GDM1 (cell line): ENCODE measurements at regions not wholly inside any gene's neighbourhood (a gene's known extent, or its start where the extent isn't known, plus 50 kb on each side); places are given as distances from the start of the nearest gene placed in this dataset.
"Not testable (repeated sequence)": the region's sequence is repeated elsewhere in the genome, so short reads cannot be mapped to it uniquely, and the experiment has no call there.

Experiments used
- DNase-seq: peaks from one replicate; lab custom pipeline; 2025; lab: John Stamatoyannopoulos, UW

DNA sequence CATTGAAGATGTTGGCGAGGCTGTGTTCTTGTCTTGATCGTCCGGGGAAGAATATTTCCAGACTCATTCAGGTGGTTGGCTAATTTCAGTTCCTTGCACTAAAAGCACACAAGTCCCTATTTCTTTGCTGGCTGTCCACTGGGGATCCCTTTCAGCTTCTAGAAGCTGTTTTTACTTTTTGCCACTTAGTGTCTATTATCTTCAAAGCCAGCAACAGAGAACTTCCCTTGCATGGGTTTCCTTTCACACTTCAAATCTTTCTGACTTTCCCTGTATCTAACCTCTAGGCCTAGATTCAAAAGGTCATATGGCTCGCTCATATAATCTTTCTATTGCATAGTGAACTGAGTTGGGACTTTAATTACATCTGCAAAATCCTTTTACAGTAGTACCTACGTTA lies 215.3 kb upstream of the PCDH9 start:
- no peak for DNase-seq

DNA sequence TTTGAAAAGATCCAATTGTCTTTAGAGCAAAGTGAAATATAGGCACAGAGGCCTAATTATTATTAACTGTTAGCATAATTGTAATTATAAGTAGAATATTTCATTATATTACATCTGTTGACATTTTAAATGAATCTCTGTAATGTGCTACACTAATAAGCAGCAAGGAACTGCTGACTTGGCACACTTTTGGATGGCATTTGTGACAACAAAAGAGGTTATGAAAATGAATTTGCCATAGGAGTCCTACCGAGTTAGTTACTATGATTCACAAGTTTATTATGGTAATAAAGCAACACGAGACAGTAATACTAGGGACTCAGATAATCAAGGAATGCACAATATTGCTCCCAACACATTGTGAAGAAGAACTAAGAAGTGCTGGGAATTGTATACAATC lies 213.8 kb upstream of the PCDH9 start:
- DNase-seq = no peak

DNA sequence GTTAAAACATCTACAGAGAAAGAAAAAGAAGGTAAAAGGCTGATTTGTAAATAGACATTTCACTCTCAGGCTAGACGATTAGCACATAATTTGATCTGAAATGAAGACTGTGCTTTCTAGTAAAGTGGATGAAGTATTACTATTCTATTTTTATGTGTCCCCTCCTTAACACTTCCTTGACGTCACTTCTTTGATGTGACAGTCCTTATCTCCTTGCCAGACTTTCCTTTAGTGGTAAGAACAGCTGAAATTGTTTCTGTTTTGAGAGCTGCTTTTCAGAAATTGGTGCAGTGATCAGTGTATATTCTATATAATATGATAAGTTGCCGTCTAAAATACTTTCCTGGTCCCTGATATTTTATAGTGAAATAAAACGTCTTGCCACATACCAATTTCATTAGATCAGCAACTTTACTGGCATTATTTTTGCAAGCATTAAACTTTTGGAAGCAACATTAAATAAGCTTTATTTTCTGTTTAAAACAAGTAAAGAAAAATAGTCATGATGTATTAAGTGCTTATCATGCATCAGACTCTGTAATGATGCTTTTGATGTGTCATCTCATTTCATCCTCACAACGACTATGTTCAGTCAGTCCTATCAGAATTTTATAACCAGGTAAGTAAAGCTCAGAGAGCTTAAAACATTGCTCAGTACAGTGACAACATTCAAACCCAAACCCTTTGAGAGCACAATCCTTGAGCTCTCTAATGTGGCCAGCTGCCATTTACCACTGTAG lies 210.3 kb upstream of the PCDH9 start:
- DNase-seq = no peak

DNA sequence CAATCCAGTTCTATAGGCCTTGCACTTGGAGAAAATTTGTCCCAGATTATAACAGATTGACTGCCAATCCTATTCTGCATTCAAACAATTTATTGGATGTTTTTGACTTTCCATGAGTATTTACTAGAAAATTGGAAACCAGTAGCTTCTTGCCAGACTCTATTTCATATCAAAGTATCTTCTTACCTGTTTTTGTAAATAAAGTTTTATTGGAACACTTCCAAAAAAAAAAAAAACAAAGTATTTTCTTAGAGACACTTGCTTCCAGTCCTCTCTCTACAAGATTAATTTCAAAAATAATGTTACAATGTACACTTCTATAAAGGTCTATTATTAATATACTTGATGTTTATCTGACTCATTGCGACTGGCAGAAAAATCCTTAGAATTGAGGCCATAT lies 209.2 kb upstream of the PCDH9 start:
- no peak for DNase-seq

- no peak for DNase-seq
These were observed 208.3 kb upstream of the PCDH9 start for GRCh38 chr13:67438465-67438864.

DNA sequence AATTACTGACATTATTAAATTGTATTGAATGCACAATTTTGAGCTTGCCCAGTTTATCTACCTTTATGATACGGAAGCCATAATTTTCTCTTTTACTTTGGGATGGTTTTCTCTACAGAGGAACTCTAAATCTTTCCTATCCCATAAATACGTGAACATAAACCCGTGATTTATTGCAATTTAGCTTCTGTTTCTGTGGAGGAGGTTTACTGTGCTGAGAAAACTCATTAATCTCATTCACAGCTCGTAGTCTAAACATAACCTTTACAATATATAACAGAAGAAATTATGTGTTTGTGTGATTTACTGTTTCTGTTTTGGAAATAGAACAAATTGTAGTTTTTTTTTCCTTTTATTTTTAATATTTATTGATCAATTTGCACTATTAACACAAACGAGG lies 207.1 kb upstream of the PCDH9 start:
- no peak for DNase-seq

DNA sequence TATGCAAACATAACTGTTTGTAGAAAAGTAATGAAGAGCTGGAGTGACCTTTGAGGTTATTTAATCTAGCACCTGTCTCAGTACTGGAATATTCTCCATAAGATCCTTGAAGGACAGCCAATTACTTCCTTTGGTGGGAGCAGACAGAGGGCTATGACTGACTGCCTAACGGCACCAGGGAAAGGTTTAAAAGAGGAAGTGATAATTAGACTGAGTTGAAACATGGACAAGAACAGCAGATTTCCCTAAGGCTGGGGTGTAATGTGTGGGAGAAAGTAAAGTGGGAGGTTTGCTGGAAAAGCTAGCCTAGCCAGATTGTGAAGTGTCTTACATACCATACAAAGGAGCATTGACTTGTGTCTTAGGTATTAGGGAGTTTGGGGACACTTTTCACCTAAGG lies 191.3 kb upstream of the PCDH9 start:
- no peak for DNase-seq

GRCh38 chr13:67416047-67416925 lies 186.2 kb upstream of the PCDH9 start:
- DNase-seq = peak; percentile 7

GRCh38 chr13:67410645-67411044 lies 180.5 kb upstream of the PCDH9 start:
- DNase-seq = no peak

GRCh38 chr13:67408798-67409197 lies 178.7 kb upstream of the PCDH9 start:
- DNase-seq = no peak

DNA sequence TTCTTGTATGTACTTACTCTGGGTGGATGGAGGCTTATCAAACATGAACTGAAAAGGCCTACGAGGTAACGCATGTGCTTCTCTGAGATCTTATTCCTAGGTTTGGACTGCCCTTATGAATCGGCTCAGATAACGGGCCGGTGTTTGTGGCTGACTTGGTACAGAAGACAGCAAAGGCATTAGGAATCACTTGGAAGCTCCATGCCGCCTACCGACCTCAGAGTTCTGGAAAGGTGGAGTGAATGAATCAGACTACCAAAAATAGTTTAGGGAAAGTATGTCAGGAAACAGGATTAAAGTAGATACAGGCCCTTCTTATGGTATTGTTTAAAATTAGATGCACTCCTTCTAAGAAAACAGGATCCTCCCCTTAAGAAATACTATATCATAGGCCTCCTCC lies 172.4 kb upstream of the PCDH9 start:
- no peak for DNase-seq

DNA sequence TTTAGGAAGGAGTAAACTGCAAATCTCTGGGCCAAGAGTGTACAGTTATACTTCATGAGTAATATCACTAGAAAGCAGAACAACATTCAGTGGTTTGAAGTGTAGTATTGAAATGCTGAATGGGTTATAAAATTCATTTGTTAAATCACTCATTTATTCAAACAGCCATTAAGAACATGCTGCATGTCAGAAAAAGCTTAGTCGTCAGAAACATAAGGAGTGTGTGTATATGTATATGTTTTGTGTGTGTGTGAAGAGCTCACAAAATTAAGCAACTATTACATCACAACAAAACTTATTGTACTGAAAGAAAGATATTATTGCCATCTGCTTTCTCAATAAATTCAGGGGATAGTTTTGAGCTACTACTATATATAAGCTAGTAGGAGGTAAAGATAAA lies 165.4 kb upstream of the PCDH9 start:
- no peak for DNase-seq

DNA sequence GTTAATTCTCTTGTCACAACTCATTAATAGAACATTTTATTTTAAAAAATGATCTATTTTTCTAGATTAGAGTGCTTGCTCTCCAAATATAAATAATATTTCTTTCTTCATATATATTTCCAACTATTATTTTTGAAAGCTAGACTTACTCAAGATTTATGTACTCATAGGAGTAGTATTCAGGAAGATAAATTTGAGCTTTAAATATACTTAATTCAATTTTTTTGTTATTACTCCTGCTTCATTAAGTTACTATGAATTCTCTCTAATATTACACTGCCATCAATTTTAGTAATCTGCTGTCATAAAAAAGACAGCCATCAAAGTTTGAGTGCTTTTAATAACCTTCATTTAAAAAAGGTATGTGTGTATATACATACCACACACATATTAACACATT lies 161.9 kb upstream of the PCDH9 start:
- no peak for DNase-seq

DNA sequence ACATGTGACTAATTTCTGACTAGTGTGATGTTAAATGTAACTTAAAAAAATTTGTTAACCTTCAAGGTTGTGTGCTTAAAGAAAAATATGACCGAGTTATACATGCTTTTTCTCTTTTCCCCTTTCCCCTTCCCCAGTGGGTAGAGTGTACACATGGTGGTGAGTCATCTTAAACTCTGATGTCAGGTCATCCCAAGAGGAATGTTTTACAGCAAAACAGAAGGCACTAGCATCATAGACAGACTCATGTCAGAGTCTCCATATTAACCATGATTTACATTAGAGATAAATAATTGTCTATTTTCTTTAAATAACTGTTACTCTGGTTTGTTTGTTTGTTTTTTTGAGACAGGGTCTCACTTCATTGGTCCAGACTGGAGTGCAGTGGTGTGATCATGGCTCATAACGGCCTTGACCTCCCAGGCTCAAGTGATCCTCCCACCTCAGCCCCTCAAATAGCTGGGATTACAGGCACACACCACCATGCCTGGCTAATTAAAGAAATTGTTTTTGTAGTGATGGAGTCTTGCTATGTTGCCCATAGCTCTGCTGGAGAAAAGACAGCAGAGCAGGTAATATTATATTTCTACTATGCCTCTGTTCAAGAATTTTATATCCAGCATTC lies 160.4 kb upstream of the PCDH9 start:
- no peak for DNase-seq

GRCh38 chr13:67389171-67389570 lies 159.0 kb upstream of the PCDH9 start:
- no peak for DNase-seq

- not testable (repeated sequence) for DNase-seq
These were observed 153.1 kb upstream of the PCDH9 start for GRCh38 chr13:67383109-67383757.

DNA sequence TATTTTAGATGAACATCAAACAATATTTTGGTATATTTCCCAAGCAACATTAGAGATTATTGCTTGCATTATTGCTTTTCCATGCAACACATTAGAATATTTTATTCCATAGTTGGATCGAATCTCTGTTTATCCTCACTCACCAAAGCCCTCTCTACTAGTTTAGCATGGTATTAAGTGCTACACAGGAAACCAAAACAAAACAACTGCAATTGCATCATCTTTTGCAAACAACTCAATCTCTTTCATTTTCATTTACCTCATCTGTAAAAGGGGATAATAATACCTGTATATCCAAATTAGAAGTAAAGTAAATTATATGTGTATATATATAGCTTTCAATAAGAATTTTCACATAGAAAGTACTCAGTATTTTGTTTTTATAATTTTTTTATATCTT lies 147.8 kb upstream of the PCDH9 start:
- DNase-seq = no peak

DNA sequence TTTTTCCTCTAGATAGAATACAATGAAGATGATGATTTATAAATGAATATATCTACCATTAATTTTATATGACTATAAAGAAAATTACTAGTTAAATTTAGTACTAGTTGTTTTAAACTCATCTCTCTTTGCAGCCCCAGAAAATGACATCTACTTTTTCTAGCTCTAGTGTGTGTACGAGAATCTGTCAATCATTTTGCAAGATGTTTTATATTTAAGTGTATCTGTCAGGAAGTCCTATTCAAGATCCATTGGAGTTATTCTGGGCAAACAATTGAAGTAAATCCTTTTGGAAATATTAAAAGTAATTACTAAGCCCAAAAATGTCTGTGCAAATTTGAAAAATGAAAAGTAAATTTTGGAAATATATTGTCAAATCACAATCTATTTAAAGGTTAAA lies 144.3 kb upstream of the PCDH9 start:
- no peak for DNase-seq

DNA sequence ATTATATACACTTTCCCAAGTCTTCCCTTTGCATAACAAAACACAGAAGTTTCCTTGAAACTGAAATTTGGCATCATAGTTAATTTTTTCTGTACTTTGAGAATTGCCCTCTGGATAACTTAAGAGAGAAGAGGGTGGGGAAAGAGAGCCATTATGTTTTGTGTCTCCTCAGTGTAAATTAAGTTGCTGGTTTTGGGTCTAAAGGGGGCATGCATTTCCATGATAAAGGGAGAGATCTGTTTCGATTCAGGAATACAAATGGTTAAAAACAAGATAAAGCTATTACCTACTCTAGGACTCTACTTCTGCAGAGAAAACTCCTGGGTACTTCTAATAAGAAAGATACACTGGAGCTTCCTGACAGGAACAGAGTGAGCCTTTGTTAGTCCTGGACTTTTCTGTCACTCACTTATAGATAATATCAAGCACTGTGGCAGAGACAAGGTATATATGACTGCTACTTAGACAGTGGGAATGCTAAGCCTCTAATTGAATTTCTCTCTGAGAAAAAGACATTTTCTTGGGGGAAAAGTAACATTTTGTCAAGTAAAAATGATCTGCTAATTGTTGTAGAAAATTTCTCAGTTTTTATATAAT lies 142.8 kb upstream of the PCDH9 start:
- no peak for DNase-seq

DNA sequence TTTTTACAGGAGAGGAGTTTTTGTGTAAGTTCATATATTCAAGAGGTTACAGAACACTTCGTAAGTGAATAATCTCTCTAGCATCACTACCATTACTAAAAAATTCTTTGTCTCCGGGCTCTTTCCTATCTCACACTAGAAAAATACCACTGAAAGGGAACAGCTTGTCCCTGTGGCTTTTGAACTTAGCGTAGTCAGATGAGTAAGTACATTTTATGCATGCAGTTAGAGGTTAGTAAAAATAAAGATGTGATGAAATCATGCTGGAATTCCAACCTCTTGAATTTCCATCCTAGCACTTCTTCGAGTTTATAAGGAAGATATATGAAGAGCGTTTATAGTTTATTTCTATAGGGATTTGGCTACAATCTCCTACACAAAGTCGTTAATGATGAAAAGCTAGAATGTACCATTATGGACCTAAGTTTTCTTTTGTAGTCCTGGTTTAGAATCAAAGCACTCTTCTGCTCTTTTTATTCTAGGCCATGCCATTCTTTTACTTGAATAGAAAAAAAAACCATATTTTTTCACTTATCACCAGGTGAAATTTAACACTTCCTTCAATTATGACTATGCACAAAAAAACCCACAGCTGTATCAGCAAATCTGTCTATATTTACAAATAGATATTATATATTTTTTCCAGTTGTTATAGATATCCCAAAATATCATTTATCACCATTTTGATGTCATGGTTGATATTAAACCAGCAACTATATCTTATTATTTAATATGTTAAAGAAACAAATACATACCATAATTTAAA lies 139.9 kb upstream of the PCDH9 start:
- no peak for DNase-seq

- DNase-seq = no peak
These were observed 137.3 kb upstream of the PCDH9 start for GRCh38 chr13:67367399-67367798.
